HG03175 (cell line): ENCODE measurements at regions not wholly inside any gene's neighbourhood (a gene's known extent, or its start where the extent isn't known, plus 50 kb on each side); places are given as distances from the start of the nearest gene placed in this dataset.

Experiments
- ATAC-seq: cut with Tn5 transposase; IDR thresholded peaks from one replicate; pipeline ENCODE4 v1.9.1; 2021; ENCODE audit warnings: mild to moderate bottlenecking, moderate library complexity; ENCODE audit not compliant: unreplicated experiment

DNA sequence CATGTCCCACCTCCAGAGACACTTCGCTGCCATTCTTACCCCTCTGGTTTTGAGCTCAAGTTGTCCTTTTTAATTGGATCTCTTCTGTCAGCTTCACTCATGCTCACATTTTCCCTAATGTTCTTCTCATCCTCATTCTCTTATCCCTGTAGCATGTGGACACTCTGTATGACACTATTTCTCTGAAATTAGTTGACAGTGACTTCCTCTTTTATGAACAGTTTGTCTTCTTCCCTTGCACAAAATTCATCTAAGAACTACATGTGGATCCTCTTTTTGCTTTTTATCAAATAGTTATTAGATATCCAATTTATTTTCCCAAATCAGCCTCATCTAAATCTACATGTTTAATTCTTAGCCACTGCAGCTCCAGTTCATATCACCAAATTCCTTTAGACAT lies 676.2 kb downstream of the MAT2B start:
- ATAC-seq = no peak

DNA sequence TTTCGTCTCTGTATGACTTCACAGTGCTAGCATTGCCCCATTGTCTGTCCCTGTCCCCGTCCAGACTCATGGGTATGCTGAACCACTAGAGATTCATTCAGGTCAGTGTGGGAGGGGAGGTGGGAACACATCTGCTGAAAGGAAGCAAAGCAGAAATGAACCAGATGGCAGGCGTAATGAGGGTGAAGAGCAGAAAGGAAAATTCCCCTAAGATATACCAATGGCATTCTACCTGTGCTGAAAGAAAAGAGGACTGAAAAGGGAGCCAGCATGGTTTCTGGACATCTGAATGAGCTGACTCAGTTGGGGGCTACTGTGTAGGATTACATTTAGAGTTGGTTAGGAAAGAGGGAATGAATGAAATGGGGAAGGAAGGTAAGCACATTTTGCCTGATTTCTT lies 678.7 kb downstream of the MAT2B start:
- ATAC-seq = no peak

DNA sequence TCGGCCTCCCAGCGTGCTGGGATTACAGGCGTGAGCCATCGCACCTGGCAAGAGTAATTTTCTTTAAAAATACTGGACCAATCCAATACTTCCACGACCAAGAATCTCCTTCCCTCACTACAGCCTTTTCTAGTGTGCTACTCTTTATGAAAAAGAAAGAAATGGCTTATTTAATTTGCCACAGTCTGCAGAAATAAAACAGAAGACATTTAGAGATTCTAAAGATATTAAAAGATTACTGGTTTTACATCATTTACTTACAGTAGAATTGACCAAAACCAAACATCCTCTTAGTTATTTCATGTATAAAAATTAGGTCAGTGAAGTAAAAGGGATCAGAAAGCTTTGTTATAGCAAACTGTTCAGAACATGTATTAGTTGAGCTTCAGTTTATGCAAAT lies 679.6 kb downstream of the MAT2B start:
- no peak for ATAC-seq

DNA sequence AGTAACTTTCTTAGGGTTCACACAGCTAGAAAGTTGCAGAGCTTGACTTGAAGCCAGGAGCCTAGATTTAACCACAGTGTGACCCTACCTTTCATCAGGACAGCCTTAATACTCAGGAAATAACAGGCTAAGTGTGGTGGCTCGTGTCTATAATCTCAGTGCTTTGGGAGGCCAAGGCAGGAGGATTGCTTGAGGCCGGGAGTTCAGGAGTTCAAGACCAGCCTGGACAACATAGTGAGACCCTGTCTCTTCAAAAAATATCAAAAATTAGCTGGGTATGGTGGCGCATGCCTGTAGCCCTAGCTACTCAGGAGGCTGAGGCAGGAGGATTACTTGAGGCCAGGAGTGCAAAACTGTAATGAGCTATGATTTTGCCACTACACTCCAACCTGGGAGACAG lies 681.1 kb downstream of the MAT2B start:
- ATAC-seq = no peak

DNA sequence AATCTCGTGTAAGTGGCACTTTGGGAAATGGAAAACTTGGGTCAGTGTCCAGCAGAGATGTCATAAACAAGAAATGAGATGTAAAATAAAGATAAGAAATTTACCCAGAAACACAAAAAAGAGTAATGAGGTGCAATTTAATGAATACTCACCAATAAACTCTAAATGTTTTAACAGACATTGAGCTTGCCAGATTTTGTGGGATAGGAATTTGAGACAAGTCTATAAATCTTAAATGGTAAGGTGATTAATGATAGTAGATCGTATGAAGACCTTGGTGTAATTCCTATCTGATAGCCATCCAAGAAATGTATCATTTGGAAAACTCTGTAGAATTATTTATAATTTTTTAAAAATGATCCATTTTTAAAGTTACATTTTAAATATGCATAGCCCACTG lies 682.4 kb downstream of the MAT2B start:
- ATAC-seq = no peak

DNA sequence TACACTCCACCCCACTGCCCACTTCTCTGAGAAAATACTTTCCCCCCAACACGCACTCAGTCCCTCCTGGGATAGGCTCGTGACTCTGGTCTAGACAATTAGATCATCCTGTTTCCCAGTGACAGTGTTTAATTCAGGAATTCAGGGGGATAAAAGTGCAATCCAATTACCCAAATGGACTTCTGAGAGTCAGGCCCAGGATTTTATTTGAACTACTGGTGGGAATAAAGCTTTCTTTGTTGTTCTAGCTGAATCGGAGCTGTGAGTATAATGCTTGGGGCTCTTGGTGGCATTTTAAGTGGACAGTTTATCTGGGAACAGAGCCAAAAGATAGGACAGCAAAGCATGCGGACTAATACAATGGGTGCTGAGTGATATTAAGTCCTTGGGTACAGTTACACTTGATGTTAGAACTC lies 683.3 kb downstream of the MAT2B start:
- ATAC-seq = no peak

DNA sequence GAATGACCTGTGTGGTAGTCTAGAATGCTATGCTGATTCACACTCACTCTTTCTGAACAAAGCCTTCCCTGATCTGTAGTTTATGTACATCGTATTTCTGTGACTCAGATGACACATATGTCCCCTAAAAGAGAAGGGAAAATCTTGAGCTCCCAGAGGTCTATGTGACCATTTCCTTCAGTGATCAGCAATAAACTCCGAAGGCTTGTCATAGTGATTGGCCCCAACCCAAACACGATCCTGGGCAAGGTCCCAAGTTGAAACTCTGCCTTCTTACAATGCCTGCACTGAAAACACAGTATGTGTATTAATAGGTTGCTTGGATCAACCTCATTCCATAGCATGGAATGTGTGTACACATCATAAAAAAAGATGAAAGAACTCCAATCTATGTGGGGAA lies 685.8 kb downstream of the MAT2B start:
- ATAC-seq = no peak

DNA sequence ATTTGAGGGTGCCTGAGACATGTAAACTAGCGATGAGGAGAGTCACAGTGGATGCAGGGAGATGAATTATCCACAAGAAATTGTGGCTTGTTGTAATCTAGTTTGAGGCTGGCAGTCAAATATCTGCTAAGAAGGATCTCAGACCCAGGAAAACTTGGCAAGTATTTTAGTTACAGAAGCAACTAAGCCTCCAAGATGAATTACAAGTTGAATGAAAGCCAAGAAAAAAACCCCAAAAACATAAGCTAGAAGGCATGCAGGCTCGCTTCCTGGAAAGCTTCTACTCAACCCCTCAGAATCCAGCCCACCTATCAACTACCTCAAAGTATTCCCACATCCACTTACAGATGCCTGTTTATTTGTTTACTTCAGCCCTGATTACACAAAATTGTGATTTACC lies 696.9 kb downstream of the MAT2B start:
- no peak for ATAC-seq

DNA sequence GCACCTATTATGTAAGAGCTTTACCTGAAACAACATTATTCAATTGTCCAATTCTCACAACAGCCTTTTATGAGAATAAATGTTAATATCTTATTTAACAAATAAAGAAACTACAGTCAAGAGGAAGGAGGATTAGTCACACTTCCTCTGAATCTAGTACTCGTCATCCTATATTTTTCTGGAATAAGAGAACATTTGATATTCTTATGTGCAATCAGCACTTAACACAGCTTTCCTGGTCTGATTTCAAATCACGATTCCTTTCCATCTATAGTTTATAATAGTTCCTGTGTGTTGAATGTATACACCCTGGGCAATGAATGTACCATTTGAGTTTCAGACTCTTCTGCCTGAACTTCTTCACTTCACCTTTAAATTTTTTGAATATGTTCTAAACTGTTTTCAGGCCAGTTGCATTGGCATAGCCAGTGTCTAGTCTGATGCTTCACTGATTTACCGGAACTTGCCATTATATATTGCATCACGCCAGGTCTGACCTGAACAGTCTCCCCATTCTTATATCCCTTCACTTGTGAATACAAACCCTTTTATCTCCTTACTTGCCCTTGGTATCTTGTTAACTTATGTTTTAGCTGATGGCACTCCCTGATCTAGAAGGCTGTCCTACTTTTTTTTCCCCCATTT lies 698.3 kb downstream of the MAT2B start:
- ATAC-seq = no peak

DNA sequence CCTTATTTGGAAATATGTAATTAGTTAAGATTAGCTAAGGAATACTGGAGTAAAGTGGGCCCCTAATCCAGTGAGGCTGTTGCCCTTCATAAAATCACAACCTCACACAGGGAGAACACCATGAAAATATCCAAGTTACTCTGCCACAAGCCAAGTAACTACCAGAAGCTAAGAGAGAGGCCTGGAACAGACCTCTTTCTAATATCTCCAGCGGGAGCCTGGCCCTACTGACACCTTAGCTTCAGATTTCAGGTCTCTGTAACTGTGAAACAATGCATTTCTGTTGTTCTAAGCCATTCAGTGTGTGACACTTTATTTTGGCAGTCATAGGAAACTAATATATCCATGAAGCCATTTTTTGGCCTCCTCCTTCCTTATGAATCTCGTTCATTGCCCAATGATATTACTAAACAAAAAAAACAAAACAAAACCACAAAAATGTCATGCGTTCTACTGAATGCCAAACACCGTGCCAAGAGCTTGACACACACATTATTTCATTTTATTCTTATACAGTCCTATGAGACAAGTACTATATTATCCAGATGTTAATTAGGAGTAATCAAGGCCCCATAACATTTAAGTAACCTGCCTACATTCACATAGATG lies 699.0 kb downstream of the MAT2B start:
- ATAC-seq = no peak

DNA sequence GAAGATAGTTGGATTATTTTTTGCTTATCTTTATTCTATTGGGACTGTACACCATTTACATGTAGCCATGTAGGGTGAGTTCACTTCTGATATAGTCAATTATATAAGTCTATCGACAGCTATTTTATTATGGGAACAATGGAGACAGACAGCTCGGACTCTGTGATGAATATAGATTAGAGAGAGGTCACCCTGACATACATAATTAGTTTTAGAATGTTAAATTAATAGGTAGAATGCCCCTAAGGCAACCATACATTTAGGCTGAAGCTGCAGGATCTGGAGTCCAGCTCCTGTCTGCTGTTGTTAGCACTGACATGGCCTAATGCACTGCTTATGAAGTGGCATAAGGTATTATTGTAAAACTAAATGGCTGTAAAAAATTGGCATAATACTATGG lies 700.8 kb downstream of the MAT2B start:
- no peak for ATAC-seq

DNA sequence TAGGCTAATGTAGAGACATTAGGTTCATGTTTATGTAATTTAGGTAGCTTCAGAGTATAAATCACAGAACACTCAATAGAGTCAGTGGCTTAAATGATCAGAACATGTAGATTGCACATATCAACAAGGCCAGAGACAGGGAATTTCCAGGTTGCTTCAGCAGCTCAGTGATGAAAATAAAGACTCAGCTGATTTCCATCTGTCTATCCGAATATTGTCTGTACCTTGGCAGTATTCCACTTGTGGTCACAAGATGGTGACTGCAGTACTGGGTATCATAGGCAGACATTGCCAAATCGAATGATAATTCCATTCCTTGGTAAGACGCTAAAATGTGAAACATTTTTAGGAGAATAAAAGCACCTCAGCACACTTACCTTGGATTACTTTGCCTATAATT lies 702.2 kb downstream of the MAT2B start:
- ATAC-seq = no peak

DNA sequence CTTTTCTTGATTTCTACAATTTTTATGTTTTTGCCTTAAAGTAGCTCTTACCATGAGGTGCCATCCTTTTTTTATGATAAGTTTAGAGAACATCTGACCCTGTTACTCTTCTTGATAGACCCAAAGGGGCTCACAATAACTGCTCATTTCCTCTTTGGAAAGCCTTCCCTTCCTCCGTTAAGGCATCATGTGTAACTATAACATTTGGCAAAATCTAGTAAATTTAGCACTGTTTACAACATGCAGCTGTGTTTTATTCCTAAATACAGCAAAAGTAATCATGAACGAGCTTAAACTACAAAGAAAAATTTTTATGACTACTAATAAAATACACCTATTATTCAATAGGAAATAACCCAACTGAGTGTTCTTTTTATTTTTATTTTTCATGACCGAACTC lies 705.1 kb downstream of the MAT2B start:
- no peak for ATAC-seq

DNA sequence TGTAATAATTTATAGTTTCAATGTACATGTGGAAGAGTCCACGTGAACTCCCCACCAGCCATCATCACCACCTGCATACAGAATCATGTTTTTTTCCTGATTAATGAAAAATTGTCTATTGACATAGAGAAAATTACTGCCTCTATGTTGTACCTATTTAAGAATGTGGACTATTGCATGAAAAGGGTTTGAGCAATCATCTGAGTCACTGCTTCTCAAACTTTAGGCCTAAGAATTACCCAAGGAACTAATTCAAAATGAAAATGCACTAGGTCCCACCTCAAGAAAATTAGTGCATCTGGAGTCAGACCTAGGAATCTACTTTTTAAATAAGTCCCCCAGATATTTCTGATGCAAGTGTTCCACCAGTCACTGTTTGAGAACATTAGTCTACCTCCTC lies 709.3 kb downstream of the MAT2B start:
- no peak for ATAC-seq

DNA sequence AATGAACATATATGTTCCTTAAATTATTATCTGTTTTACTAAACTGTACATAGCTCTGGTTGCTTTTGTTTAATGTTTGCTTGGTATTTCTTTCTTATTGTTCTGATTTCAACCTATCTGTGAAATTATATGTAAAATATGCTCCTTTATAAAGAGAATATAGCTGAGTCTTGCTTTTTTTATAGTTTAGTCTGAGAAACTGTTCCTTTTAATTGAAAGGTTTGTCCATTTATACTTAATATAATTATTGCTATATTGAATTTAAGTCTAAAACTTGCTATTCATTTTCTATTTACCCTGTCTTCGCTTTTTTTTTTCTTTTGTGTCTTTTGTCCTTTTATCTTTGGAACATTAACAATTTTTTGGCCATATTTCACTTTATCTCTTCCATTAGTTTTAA lies 712.0 kb downstream of the MAT2B start:
- no peak for ATAC-seq

DNA sequence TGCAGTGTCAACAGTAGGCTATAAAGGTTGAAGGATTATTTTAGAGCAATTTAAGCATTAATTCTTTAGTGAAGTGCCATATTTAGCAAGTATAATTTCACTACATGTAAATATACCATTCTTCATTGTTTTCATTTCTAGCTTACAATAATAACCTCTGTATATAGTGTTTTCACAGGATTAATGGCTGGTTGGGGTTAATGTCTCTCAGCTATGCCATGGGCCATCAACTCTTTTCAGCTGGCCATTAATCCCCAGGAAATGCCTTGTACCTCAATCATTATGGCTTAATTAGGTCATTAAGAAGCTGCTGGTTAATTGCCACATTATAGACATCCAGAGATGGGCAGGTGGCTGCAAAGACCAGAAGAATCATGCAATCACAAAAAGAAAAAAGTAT lies 715.1 kb downstream of the MAT2B start:
- ATAC-seq = no peak

DNA sequence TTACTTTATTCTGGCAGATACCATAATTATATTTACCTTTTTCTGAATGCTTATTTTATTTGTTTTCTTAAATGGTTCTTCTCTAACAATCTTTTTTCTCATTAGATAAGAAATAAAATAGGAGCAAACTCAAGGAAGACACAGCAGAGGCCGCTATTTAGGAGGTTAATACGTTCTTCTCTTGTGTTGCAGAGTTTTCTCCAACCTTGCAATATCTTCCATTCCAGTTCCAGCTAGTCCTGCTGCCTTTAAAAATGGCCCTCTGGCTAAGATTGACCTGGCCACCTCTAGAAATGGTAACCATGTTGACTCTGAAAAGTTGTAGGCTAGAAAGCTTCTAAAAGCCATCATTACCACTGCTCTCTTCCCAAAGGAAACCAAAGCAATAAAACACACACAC lies 718.8 kb downstream of the MAT2B start:
- no peak for ATAC-seq

DNA sequence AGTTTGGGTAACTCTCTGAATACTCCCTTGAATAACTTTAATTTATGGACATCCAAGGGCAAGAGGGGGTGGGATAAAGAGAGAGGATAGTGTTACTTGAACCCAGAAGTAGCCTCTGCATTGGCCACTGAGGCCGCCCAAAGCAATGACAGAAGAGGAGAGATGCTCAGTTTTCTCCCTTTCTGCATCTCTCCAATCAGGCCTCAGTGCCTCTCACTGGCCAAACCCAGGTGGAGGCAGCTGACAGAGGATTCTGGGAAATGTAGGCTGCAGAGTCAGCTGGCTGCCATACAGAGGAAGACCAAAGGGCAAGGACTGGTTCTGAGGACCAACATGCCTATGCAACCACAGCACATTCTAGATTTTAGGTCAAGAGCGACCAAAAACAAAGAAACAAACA lies 719.4 kb downstream of the MAT2B start:
- no peak for ATAC-seq

DNA sequence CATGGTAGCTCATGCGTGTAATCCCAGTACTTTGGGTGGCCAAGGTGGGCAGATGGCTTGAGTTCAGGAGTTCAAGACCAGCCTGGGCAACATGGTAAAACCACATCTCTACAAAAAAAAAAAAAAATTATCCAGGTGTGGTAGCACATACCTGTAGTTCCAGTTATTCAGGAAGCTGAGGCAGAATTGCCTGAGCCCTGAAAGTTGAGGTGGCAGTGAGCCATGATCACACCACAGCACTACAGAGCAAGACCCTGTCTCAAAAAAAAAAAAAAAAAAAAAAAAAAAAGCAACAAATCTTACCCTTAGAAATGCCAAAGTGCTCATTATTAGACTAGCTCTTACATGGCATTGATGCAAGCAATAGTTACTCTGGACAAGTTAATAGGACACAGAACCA lies 724.9 kb downstream of the MAT2B start:
- no peak for ATAC-seq

DNA sequence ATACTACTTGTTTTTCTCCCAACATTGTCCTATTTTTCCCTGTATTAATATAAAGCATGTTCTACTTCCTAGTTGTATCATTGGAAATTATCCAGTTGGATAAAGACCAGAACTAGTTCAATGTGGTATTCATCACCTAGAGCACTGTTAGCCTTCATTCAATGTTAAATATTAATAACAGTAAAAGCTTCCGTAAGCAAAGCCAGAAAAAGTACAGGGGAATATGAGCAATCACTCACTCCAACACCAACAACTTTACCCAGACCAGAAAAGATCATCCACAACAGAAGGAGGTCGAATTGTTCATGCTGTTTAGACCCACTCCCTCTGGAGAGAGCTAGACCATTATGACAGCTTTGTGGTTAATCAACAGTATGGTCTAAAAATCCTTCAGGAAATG lies 728.4 kb downstream of the MAT2B start:
- ATAC-seq = no peak

DNA sequence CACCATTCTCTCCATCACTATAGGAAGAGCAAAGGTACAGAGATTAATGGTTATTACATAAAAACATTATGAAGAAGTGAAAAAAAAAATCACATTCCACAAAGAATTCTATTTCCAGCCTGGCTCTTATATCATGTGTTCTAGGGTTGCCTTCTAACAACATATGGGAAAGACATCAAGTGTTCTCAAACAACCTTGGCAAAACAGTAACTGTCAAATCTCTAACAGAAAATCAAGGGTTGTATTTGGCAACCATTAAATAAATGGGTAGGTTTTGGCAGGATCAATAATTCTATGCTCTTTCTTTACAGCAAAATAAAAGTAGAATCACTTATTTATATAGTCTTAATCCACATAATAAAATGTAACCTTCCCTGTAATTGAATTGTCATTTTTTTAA lies 728.9 kb downstream of the MAT2B start:
- no peak for ATAC-seq

DNA sequence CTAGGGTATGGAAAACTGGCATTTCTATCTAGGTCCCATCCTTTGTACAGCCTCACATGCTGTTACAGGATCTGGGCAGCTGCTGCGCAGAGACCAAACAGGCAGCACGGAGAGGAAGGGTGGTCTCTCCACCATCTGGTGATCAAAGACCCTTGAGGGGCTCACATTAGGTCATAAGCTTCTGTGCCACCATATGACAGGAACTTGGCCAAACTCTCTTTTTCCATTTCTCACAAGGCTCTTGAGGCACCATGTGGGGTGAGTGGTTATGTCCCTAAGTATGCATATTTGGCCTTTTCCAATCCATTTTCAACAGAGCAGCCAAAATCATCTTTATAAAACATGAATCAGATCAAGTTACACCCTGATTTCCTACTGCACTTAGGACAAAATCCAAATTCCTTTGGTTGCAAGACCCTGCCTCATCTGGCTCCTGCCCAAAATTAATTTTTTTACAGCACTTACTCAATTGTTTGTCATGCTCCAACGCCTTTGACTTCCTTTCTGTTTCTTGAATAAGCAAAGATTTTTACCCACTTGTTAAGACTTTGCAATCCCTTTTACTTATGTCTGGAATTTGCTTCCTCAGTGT lies 730.0 kb downstream of the MAT2B start:
- ATAC-seq = no peak

DNA sequence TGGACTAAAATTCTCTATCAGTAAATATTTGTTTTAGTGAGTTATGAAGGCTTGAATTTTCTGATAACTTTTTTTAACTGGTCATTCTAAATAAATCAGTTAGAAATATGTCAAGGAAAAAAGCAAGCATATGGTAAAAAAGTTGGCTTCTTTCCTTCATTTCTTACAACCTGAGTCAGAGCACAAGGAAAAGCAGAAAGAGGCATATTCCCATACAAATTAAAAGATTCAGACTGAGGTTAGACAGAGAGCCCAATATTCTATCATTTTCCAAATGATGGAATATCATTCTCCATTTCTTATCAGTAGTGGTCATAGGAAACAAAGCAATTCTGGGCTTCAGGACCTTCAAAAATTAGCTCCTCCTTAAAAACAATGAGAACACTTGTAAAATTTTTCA lies 732.1 kb downstream of the MAT2B start:
- no peak for ATAC-seq
